Smooth muscle cell (in vitro differentiated cells): ENCODE measurements at regions not wholly inside any gene's neighbourhood (a gene's known extent, or its start where the extent isn't known, plus 50 kb on each side); places are given as distances from the start of the nearest gene placed in this dataset.

ENCODE experiments used
- DNase-seq: peaks from one replicate; lab custom pipeline; 2025; ENCODE audit not compliant: unreplicated experiment; lab: John Stamatoyannopoulos, UW
- H2AFZ ChIP-seq: fragments of 200-600 bp; sonication (generic); 2 replicates; pipeline ENCODE4 v1.6.0; 2016; ENCODE audit warnings: antibody characterized with exemption, low read depth, mild to moderate bottlenecking
- H3F3A ChIP-seq: fragments of 200-600 bp; sonication (generic); 2 replicates; pipeline ENCODE4 v1.6.0; 2017; ENCODE audit warnings: antibody characterized with exemption, low read depth
- H3K27ac ChIP-seq: fragments of 200-600 bp; sonication (generic); 2 replicates; pipeline ENCODE4 v1.5.1; 2016; ENCODE audit warnings: low read depth, mild to moderate bottlenecking
- H3K27me3 ChIP-seq: fragments of 200-600 bp; sonication (generic); 2 replicates; pipeline ENCODE4 v1.6.1; 2016; ENCODE audit warnings: low read depth, mild to moderate bottlenecking
- H3K36me3 ChIP-seq: fragments of 200-600 bp; sonication (generic); 2 replicates; pipeline ENCODE4 v1.5.1; 2016; ENCODE audit warnings: low read depth
- H3K4me1 ChIP-seq: fragments of 200-600 bp; sonication (generic); 2 replicates; pipeline ENCODE4 v1.5.1; 2016; ENCODE audit warnings: low read depth
- H3K4me2 ChIP-seq: fragments of 200-600 bp; sonication (generic); 2 replicates; pipeline ENCODE4 v1.6.0; 2016; ENCODE audit warnings: mild to moderate bottlenecking
- H3K4me3 ChIP-seq: fragments of 200-600 bp; sonication (generic); 2 replicates; pipeline ENCODE4 v1.5.1; 2016; ENCODE audit warnings: mild to moderate bottlenecking
- H3K79me2 ChIP-seq: fragments of 200-600 bp; sonication (generic); 2 replicates; pipeline ENCODE4 v1.6.0; 2016; ENCODE audit warnings: low read depth, mild to moderate bottlenecking
- H3K9ac ChIP-seq: fragments of 200-600 bp; sonication (generic); 2 replicates; pipeline ENCODE4 v1.6.0; 2016; ENCODE audit warnings: low read depth
- H3K9me3 ChIP-seq: fragments of 200-600 bp; sonication (generic); replicated peaks from 2 replicates; pipeline ENCODE4 v1.5.1; 2016; ENCODE audit warnings: low read depth
- H4K20me1 ChIP-seq: fragments of 200-600 bp; sonication (generic); 2 replicates; pipeline ENCODE4 v1.6.0; 2016; ENCODE audit warnings: low read depth
- WGBS: methylation state at CpG from one replicate; pipeline ENCODE4 v1.1.7; 2016; ENCODE audit warnings: low lambda C conversion rate; 5-methylcytosine and 5-hydroxymethylcytosine counted together
- TF ChIP-seq, protein P1 (sequence below): fragments of 200-600 bp; sonication (generic); IDR thresholded peaks from 2 replicates; pipeline ENCODE4 v1.5.1; 2017; ENCODE audit warnings: borderline replicate concordance, mild to moderate bottlenecking, antibody characterized with exemption; ENCODE audit not compliant: insufficient read depth, poor library complexity, severe bottlenecking

- no peak overlapping the region for H2AFZ ChIP-seq
These were observed 364.6 kb upstream of the TBL1XR1 start for GRCh38 chr3:177561769-177562392.

GRCh38 chr3:177563243-177563780 lies 366.0 kb upstream of the TBL1XR1 start:
- DNase-seq, result no peak
- Histone ChIP-seq H2AFZ (no peak overlapping the region), H3K9ac (no peak overlapping the region), H3K27me3 (no peaks in the 10 kb centered on the region), H3K4me3 (no peak overlapping the region), H3K27ac (no peak overlapping the region), H3K9me3 (no peaks in the 10 kb centered on the region), H3K4me1 (no peaks in the 10 kb centered on the region), H3K79me2 (no peaks in the 10 kb centered on the region), H3F3A (no peaks in the 10 kb centered on the region), H4K20me1 (no peaks in the 10 kb centered on the region), H3K36me3 (no peaks in the 10 kb centered on the region), H3K4me2 (no peak overlapping the region)
- 66% methylated on average over 3 of the region's 3 CpGs for WGBS
- TF ChIP-seq, protein P1, sequence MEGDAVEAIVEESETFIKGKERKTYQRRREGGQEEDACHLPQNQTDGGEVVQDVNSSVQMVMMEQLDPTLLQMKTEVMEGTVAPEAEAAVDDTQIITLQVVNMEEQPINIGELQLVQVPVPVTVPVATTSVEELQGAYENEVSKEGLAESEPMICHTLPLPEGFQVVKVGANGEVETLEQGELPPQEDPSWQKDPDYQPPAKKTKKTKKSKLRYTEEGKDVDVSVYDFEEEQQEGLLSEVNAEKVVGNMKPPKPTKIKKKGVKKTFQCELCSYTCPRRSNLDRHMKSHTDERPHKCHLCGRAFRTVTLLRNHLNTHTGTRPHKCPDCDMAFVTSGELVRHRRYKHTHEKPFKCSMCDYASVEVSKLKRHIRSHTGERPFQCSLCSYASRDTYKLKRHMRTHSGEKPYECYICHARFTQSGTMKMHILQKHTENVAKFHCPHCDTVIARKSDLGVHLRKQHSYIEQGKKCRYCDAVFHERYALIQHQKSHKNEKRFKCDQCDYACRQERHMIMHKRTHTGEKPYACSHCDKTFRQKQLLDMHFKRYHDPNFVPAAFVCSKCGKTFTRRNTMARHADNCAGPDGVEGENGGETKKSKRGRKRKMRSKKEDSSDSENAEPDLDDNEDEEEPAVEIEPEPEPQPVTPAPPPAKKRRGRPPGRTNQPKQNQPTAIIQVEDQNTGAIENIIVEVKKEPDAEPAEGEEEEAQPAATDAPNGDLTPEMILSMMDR, result no peak

More at GRCh38 chr3:177561769-177562392, 364.6 kb upstream of the TBL1XR1 start:
- DNase-seq, result no peak
- Histone ChIP-seq H3K4me1 (no peaks in the 10 kb centered on the region), H3K4me3 (no peak overlapping the region), H3K9ac (no peak overlapping the region), H3K27me3 (no peaks in the 10 kb centered on the region), H3K4me2 (no peak overlapping the region), H3F3A (no peaks in the 10 kb centered on the region), H4K20me1 (no peaks in the 10 kb centered on the region), H3K9me3 (no peaks in the 10 kb centered on the region), H3K79me2 (no peaks in the 10 kb centered on the region), H3K36me3 (no peaks in the 10 kb centered on the region), H3K27ac (no peak overlapping the region)
- 80% methylated on average over 8 of the region's 8 CpGs for WGBS
- TF ChIP-seq, protein P1, result no peak

- Histone ChIP-seq H3K27me3 (no peaks in the 10 kb centered on the region), H3K4me2 (no peak overlapping the region), H3K9me3 (no peaks in the 10 kb centered on the region), H3K79me2 (no peaks in the 10 kb centered on the region), H2AFZ (no peak overlapping the region), H3K36me3 (no peaks in the 10 kb centered on the region), H4K20me1 (no peaks in the 10 kb centered on the region), H3F3A (no peaks in the 10 kb centered on the region), H3K27ac (no peak overlapping the region), H3K4me3 (no peak overlapping the region), H3K4me1 (no peaks in the 10 kb centered on the region), H3K9ac (no peak overlapping the region)
- WGBS, result 72% methylated on average over 3 of the region's 3 CpGs
- TF ChIP-seq, protein P1, result no peak
- DNase-seq, result no peak
These were observed 366.5 kb upstream of the TBL1XR1 start for GRCh38 chr3:177563792-177564191.

DNA sequence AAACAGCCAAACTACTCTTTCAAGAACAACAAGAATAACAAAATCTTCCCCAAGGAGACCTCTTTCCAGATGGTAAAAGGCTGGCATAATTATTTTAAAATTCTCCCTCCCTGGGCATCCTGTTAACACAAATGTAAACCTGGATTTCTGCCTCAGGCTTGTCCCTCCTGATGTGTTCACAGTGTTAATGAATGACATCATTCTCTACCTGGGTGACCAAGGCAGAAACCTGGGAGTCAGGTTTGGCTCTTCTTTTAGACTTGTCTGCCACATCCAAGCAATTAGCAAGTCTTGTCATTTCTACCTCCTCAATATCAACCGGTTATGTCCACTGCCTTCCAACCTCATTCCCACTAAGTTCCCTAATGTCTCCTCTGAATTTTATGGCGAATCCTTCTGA lies 368.7 kb upstream of the TBL1XR1 start:
- 77% methylated on average over 2 of the region's 2 CpGs for WGBS
- no peaks in the 10 kb centered on the region for H3K79me2 ChIP-seq
- no peak overlapping the region for H2AFZ ChIP-seq
- no peaks in the 10 kb centered on the region for H4K20me1 ChIP-seq
- H3K4me2 ChIP-seq, result no peak overlapping the region
- no peak for DNase-seq
- H3K36me3 ChIP-seq, result no peaks in the 10 kb centered on the region
- H3K4me3 ChIP-seq, result no peak overlapping the region
- no peak overlapping the region for H3K27ac ChIP-seq
- no peaks in the 10 kb centered on the region for H3K27me3 ChIP-seq
- TF ChIP-seq, protein P1, result no peak
- no peak overlapping the region for H3K9ac ChIP-seq
- no peaks in the 10 kb centered on the region for H3F3A ChIP-seq
- H3K4me1 ChIP-seq, result no peaks in the 10 kb centered on the region
- no peaks in the 10 kb centered on the region for H3K9me3 ChIP-seq
